ENCODE measurements at regions not wholly inside any gene's neighbourhood (a gene's known extent, or its start where the extent isn't known, plus 50 kb on each side); places are given as distances from the start of the nearest gene placed in this dataset.

GRCh38 chr9:118438810-118439209, 734.6 kb downstream of the TLR4 start:
- H3K9me3 ChIP-seq (ENCODE audit: control insufficient read depth, insufficient read depth, low read depth, low read length): no peaks in the 10 kb centered on the region
- no peaks in the 10 kb centered on the region for H3K4me1 ChIP-seq (ENCODE audit: control insufficient read depth, insufficient read depth, low read length)
- no peak overlapping the region for H3K27ac ChIP-seq (ENCODE audit: low read length)
- no TSS peak for BruUV-seq (replicated peaks)
- no peak overlapping the region for H3K4me3 ChIP-seq (ENCODE audit: low read depth in 2 of 2, low read length in 2 of 2)
- ChIA-PET POLR2A (no interaction called here), CTCF (no interaction called here)
- intact Hi-C loops (cut with micrococcal nuclease; ENCODE audit: unreplicated experiment) (no loop called here), in situ Hi-C loops (cut with HindIII; ENCODE audit: low pct_unique_long_range_greater_than_20kb, low sequenced_read_pairs) (no loop called here)
- ATAC-seq (no peak), DNase-seq (ENCODE audit: low read depth, low spot score) (no peak)
- TF ChIP-seq, protein P1, sequence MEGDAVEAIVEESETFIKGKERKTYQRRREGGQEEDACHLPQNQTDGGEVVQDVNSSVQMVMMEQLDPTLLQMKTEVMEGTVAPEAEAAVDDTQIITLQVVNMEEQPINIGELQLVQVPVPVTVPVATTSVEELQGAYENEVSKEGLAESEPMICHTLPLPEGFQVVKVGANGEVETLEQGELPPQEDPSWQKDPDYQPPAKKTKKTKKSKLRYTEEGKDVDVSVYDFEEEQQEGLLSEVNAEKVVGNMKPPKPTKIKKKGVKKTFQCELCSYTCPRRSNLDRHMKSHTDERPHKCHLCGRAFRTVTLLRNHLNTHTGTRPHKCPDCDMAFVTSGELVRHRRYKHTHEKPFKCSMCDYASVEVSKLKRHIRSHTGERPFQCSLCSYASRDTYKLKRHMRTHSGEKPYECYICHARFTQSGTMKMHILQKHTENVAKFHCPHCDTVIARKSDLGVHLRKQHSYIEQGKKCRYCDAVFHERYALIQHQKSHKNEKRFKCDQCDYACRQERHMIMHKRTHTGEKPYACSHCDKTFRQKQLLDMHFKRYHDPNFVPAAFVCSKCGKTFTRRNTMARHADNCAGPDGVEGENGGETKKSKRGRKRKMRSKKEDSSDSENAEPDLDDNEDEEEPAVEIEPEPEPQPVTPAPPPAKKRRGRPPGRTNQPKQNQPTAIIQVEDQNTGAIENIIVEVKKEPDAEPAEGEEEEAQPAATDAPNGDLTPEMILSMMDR (IDR thresholded peaks at IDR 0.05): no peak
- TF ChIP-seq POLR2AphosphoS5 (IDR thresholded peaks at IDR 0.05; ENCODE audit: low read depth, low read length) (no peak), SIN3A (IDR thresholded peaks at IDR 0.05; ENCODE audit: borderline replicate concordance, insufficient read depth, low read depth, low read length) (no peak), TCF7L2 (IDR thresholded peaks at IDR 0.05; ENCODE audit: low read depth, low read length) (no peak)
- TF ChIP-seq, protein P2, sequence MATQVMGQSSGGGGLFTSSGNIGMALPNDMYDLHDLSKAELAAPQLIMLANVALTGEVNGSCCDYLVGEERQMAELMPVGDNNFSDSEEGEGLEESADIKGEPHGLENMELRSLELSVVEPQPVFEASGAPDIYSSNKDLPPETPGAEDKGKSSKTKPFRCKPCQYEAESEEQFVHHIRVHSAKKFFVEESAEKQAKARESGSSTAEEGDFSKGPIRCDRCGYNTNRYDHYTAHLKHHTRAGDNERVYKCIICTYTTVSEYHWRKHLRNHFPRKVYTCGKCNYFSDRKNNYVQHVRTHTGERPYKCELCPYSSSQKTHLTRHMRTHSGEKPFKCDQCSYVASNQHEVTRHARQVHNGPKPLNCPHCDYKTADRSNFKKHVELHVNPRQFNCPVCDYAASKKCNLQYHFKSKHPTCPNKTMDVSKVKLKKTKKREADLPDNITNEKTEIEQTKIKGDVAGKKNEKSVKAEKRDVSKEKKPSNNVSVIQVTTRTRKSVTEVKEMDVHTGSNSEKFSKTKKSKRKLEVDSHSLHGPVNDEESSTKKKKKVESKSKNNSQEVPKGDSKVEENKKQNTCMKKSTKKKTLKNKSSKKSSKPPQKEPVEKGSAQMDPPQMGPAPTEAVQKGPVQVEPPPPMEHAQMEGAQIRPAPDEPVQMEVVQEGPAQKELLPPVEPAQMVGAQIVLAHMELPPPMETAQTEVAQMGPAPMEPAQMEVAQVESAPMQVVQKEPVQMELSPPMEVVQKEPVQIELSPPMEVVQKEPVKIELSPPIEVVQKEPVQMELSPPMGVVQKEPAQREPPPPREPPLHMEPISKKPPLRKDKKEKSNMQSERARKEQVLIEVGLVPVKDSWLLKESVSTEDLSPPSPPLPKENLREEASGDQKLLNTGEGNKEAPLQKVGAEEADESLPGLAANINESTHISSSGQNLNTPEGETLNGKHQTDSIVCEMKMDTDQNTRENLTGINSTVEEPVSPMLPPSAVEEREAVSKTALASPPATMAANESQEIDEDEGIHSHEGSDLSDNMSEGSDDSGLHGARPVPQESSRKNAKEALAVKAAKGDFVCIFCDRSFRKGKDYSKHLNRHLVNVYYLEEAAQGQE (IDR thresholded peaks at IDR 0.05; ENCODE audit: insufficient read depth in 1 of 2, low read depth in 2 of 2, low read length in 1 of 2): no peak
- H3K27me3 ChIP-seq (ENCODE audit: control insufficient read depth, insufficient read depth, low read length): no peaks in the 10 kb centered on the region
- no peaks in the 10 kb centered on the region for H3K36me3 ChIP-seq (ENCODE audit: control insufficient read depth, insufficient read depth, low read length)

- no peak overlapping the region for H3K4me3 ChIP-seq (ENCODE audit: low read depth in 2 of 2, low read length in 2 of 2)
- POLR2A ChIA-PET: no interaction called here
- TF ChIP-seq SIN3A (IDR thresholded peaks at IDR 0.05; ENCODE audit: borderline replicate concordance, insufficient read depth, low read depth, low read length) (no peak), POLR2AphosphoS5 (IDR thresholded peaks at IDR 0.05; ENCODE audit: low read depth, low read length) (no peak), TCF7L2 (IDR thresholded peaks at IDR 0.05; ENCODE audit: low read depth, low read length) (no peak)
- TF ChIP-seq, protein P1 (IDR thresholded peaks at IDR 0.05): no peak
- TF ChIP-seq, protein P2 (IDR thresholded peaks at IDR 0.05; ENCODE audit: insufficient read depth in 1 of 2, low read depth in 2 of 2, low read length in 1 of 2): no peak
- no TSS peak for BruUV-seq (replicated peaks)
- H3K9me3 ChIP-seq (ENCODE audit: control insufficient read depth, insufficient read depth, low read depth, low read length): no peaks in the 10 kb centered on the region
- ATAC-seq (no peak), DNase-seq (ENCODE audit: low read depth, low spot score) (no peak)
- H3K36me3 ChIP-seq (ENCODE audit: control insufficient read depth, insufficient read depth, low read length): no peaks in the 10 kb centered on the region
- in situ Hi-C loops (cut with HindIII; ENCODE audit: low pct_unique_long_range_greater_than_20kb, low sequenced_read_pairs): no loop called here
- no peak overlapping the region for H3K27ac ChIP-seq (ENCODE audit: low read length)
- CTCF ChIA-PET: no interaction called here
- no peaks in the 10 kb centered on the region for H3K4me1 ChIP-seq (ENCODE audit: control insufficient read depth, insufficient read depth, low read length)
- no peaks in the 10 kb centered on the region for H3K27me3 ChIP-seq (ENCODE audit: control insufficient read depth, insufficient read depth, low read length)
- intact Hi-C loops (cut with micrococcal nuclease; ENCODE audit: unreplicated experiment): no loop called here
These were observed 735.2 kb downstream of the TLR4 start for GRCh38 chr9:118439441-118439840.

All from Panc1 (cell line).